Mesothelial cell of epicardium (in vitro differentiated cells): ENCODE measurements at regions not wholly inside any gene's neighbourhood (a gene's known extent, or its start where the extent isn't known, plus 50 kb on each side); places are given as distances from the start of the nearest gene placed in this dataset.

ENCODE experiments used
- DNase-seq, 2 experiments: peaks; one replicate each; pipeline ENCODE4 v3.0.0; 2021; ENCODE audit warnings: low spot score in 2 of 2; ENCODE audit not compliant: unreplicated experiment in 2 of 2
- H3K27ac Mint-ChIP-seq: 2 replicates; pipeline ENCODE4 v1.8.0; 2021; ENCODE audit warnings: mixed read lengths
- H3K27me3 Mint-ChIP-seq: 2 replicates; pipeline ENCODE4 v1.8.0; 2021; ENCODE audit warnings: low read depth, mixed read lengths
- H3K36me3 Mint-ChIP-seq: 2 replicates; pipeline ENCODE4 v1.8.0; 2021; ENCODE audit warnings: mixed read lengths
- H3K4me1 Mint-ChIP-seq: 2 replicates; pipeline ENCODE4 v1.8.0; 2021; ENCODE audit warnings: mixed read lengths
- H3K4me3 Mint-ChIP-seq: 2 replicates; pipeline ENCODE4 v1.8.0; 2021; ENCODE audit warnings: mild to moderate bottlenecking, moderate library complexity, mixed read lengths
- H3K9me3 Mint-ChIP-seq: 2 replicates; pipeline ENCODE4 v1.8.0; 2021; ENCODE audit warnings: mixed read lengths
- TF ChIP-seq, protein P1 (sequence below): fragments of 200-600 bp; sonication (generic); IDR thresholded peaks from one replicate; pipeline ENCODE4 v1.5.0; 2021; ENCODE audit warnings: antibody characterized with exemption; ENCODE audit not compliant: unreplicated experiment

DNA sequence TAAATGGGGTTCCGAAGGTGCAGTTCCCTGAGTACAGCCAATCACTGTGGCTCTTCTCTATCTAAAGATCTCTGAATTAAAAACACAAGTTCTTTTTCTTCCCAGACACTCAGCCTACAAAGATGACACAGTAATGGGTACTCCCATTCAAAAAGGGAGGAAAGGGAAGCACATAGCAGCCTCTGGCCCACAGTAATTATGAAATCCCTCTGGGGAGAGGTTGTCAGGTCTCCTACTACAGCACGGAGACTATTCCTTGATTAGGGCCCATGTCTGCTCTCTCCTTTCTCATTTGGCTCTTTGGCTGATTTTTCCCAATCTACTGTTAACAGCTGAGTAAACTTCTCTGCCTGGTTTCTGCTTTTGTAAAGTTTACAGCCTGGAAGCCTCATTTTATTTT is 62.0 kb upstream of the RANBP3L start:
- no peaks in the 10 kb centered on the region for H3K27me3 Mint-ChIP-seq
- peaks cover 5% of the 10 kb centered on the region for H3K9me3 Mint-ChIP-seq
- TF ChIP-seq, protein P1, sequence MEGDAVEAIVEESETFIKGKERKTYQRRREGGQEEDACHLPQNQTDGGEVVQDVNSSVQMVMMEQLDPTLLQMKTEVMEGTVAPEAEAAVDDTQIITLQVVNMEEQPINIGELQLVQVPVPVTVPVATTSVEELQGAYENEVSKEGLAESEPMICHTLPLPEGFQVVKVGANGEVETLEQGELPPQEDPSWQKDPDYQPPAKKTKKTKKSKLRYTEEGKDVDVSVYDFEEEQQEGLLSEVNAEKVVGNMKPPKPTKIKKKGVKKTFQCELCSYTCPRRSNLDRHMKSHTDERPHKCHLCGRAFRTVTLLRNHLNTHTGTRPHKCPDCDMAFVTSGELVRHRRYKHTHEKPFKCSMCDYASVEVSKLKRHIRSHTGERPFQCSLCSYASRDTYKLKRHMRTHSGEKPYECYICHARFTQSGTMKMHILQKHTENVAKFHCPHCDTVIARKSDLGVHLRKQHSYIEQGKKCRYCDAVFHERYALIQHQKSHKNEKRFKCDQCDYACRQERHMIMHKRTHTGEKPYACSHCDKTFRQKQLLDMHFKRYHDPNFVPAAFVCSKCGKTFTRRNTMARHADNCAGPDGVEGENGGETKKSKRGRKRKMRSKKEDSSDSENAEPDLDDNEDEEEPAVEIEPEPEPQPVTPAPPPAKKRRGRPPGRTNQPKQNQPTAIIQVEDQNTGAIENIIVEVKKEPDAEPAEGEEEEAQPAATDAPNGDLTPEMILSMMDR = no peak
- no peaks in the 10 kb centered on the region for H3K36me3 Mint-ChIP-seq
- peak overlapping the region; percentile 24 for H3K27ac Mint-ChIP-seq
- peaks cover 20% of the 10 kb centered on the region for H3K4me1 Mint-ChIP-seq
- DNase-seq = no peak
- H3K4me3 Mint-ChIP-seq = no peak overlapping the region

DNA sequence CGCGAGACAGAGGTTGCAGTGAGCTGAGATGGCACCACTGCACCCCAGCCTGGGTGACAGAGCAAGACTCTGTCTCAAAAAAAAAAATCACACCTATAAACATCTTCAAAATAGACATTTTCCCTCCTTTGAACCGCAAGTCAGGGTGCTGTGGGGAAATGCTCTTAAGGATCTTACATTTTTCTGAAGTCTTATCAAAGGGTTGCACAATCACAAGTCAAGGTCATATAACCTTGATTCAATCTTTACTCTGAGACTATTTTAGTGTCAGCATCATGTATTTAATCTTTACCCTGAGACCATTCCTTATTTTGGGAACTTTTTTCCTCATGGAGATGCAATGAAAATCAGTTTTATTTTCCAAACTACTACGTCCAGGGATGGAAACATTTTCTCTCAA is 62.8 kb upstream of the RANBP3L start:
- no peak overlapping the region for H3K4me3 Mint-ChIP-seq
- H3K4me1 Mint-ChIP-seq = peaks cover 18% of the 10 kb centered on the region
- no peak overlapping the region for H3K27ac Mint-ChIP-seq
- H3K27me3 Mint-ChIP-seq = no peaks in the 10 kb centered on the region
- DNase-seq = no peak
- TF ChIP-seq, protein P1 = no peak
- peaks cover 5% of the 10 kb centered on the region for H3K9me3 Mint-ChIP-seq
- no peaks in the 10 kb centered on the region for H3K36me3 Mint-ChIP-seq

DNA sequence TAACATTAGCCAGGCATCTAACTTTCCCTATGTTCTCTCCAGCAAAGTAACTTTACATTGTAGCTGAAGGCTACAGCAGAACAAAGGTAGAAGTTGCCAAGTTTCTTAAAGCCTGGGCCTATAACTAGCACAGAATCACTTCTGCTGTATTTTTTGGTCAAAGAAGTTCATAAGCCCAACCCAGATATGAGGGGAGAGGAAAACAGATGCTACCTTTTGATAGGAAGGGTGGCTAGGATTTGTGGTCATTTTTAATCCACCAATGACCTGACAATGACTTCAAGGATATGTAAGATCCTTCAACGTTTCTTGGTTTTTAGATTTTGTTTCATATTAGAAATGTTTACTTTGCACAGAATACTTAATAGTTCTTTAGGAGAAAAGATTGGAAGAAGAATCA is 64.2 kb upstream of the RANBP3L start:
- Mint-ChIP-seq H3K4me3 (no peak overlapping the region), H3K27me3 (no peaks in the 10 kb centered on the region), H3K4me1 (peaks cover 12% of the 10 kb centered on the region), H3K36me3 (no peaks in the 10 kb centered on the region), H3K27ac (no peak overlapping the region), H3K9me3 (peaks cover 5% of the 10 kb centered on the region)
- TF ChIP-seq, protein P1 = no peak
- no peak for DNase-seq

DNA sequence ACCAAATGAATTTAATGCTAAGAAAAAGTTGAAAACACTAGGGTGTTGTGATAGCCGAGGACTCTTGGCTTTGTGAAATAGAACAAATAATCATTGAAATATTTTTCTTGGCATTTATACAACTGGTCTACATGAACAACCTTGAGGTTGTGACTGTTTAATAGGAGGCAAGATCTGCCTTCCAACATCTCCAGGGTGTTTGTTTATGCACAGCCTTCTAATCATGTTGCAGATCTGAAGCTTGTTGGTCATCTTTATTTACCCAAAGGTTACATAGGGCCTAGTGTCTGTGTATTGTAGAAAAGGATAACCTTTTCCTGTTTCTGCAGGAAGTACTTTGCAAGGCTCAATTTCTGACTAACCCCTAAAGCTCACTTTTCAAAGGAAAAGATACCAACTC is 65.2 kb upstream of the RANBP3L start:
- Mint-ChIP-seq H3K27me3 (no peaks in the 10 kb centered on the region), H3K27ac (no peak overlapping the region), H3K36me3 (no peaks in the 10 kb centered on the region)

DNA sequence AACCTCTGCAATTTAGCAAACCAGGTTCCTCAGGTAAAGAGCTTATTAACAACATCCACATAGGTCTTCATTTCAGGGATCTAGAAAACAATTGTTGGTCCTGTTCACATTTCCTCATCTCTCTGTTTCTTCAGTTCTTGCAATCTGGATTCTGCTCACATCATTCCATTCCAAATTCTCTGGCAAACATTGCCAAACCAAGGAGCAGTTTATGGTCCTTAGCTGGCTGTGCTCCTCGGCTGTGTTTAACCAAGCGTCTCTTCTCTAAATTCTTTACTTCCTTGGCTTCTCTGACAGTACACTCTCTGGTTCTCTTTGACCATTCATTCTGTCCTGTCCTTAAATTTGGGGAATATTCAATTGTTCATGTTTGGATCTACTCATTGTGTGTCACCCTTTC is 65.8 kb upstream of the RANBP3L start:
- TF ChIP-seq, protein P1 = no peak
- Mint-ChIP-seq H3K9me3 (no peaks in the 10 kb centered on the region), H3K27me3 (no peaks in the 10 kb centered on the region), H3K4me3 (no peak overlapping the region), H3K4me1 (peaks cover 12% of the 10 kb centered on the region), H3K36me3 (no peaks in the 10 kb centered on the region), H3K27ac (no peak overlapping the region)
- DNase-seq = no peak

More for the DNA sequence above, 65.2 kb upstream of the RANBP3L start:
- Mint-ChIP-seq H3K9me3 (peaks cover 4% of the 10 kb centered on the region), H3K4me1 (peaks cover 12% of the 10 kb centered on the region), H3K4me3 (no peak overlapping the region)
- TF ChIP-seq, protein P1 = no peak
- DNase-seq = no peak

DNA sequence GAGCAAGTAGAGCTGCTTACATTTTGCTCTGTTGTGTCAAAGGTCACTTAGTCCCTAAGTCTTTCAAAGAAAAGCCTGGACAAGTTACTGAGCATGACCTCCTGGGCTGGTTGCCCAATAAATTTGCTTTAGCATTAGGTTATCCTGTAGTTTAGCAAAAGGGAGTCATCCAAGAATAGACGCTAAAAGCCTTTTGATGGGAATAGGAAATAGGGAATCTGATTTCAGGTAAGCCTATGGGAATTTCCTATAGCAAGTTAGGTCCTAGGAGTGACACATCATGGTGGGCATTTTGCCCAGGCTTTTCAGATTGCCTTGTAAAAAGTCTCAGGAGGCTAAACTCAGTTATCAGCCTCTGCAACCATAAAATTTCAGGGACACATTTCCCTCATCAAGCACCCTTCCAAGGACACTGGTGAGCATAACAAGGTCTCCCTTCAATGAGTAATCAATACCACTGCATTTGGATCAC is 67.6 kb upstream of the RANBP3L start:
- H3K9me3 Mint-ChIP-seq = no peaks in the 10 kb centered on the region
- DNase-seq = no peak
- TF ChIP-seq, protein P1 = no peak
- no peak overlapping the region for H3K27ac Mint-ChIP-seq
- H3K4me1 Mint-ChIP-seq = peaks cover 6% of the 10 kb centered on the region
- no peaks in the 10 kb centered on the region for H3K36me3 Mint-ChIP-seq
- no peaks in the 10 kb centered on the region for H3K27me3 Mint-ChIP-seq
- no peak overlapping the region for H3K4me3 Mint-ChIP-seq
